ENCODE measurements at regions not wholly inside any gene's neighbourhood (a gene's known extent, or its start where the extent isn't known, plus 50 kb on each side); places are given as distances from the start of the nearest gene placed in this dataset.

DNA sequence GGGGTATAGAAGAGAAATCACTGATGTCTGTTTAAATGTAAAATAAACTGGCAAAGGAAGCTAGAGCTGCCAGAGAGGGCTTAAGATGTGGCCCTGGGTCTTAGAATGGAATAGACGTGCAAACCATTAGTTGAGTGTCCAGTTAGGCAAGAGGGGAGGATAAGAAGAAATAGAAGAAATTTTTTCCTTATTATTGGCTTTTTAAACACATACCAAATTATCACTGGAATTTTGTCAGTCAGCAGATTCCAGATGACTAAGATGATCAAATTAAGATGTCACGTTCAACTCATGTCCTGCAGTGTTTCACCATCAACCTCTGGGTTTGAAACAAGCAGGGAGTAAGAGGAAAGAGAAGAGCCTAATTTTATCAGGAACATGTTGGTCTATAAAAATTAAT is 71.6 kb upstream of the C1orf21 start:
- DNase-seq (ENCODE audit: low read depth): no peak

DNA sequence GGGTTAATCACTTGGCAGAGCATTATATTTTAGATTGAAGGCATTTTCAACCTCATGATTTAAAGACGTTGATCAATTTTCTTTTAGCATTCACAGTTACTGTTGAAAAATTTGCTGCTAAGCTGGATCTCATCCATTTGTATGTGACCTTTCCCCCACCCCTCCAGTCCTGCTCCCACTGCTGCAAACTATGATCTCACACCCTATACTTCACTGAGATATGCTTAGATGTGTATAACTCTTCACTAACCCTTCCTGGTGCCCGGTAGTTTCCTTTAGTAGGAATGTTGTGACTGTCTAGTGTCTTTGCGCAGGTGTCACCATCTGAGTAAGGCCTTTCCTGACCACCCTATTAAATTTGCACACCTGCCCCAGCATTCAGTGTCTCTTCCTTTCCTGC is 67.0 kb upstream of the C1orf21 start:
- DNase-seq (ENCODE audit: low read depth): no peak

DNA sequence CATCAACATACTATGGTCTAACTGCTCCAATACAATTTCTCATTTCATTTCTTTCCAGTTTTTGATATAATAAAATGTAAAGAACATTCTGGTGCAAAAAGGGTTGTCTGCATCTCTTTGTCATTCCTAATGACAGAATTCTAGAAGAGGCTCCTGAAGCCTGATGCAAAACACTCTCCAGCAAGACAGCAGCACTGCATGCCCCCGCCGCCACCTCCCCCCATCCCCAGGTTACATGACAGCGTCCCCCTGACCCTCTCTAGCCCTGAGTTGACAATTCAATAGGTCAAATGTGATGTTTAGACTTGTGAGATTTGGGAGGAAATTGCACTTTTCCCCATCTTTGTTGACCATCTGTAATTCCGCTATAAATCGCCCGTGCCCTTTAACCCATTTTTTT is 64.6 kb upstream of the C1orf21 start:
- no peak for DNase-seq (ENCODE audit: low read depth)

DNA sequence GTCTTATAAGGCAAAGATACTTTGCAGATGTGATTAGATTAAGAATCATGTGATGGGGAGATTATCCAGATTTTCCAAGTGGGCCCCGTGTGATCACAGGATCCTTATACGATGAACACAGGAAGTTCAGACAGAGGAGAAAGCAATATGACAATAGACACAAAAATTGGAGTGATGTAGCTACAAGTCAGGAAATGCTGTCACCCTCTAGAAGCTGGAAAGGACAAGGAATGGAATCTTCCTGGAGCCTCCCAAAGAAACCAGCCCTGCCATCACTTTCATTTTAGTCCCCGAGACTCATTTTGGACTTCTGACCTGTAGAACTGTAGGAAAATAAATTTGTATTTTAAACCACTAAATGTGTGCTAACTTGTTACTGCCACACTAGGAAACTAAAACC is 61.9 kb upstream of the C1orf21 start:
- no peak for DNase-seq (ENCODE audit: low read depth)

DNA sequence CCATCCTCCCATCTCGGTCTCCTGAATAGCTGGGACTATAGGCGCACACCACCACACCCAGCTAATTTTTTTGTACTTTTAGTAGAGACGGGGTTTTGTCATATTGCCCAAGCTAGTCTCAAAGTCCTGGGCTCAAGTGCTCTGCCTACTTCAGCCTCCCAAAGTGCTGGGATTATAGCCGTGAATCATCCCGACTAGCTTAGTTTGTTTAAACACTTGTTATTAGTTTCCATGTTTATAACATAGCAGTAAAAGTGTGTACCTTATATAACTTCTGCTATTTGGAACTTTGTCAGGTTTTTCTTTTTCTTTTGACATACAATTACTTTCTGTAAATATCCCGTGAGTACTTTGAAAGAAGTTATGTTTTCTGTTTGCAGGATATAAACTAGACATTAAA is 60.6 kb upstream of the C1orf21 start:
- no peak for DNase-seq (ENCODE audit: low read depth)

DNA sequence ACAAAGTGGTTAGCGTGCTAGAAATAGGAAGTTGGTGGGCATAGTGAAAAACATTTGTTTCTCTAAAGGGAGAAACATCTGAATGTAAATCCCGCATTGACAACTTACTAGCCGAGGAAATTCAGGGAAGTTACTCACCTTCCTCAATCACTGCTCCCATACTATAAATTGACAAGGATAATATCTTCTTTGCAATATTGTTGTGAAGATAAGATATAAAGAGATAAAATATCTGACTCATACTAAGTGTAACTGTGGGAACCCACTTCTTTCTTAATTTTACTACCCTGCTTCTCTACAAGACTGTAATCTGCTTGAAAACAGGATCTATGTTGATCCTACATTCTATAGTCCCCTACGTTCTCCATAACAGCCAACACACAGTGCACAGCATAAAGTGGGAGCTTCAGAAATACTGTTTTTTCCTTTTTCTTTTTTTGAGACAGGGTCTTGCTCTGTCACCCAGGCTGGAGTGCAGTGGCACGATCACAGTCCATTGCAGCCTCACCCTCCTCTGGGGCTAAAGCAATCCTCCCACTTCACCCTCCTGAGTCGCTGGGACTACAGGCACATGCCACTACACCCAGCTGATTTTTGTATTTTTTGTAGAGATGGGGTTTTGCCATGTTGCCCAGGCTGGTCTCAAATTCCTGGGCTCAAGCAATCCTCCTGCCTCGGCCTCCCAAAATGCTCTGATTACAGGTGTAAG is 57.4 kb upstream of the C1orf21 start:
- no peak for DNase-seq (ENCODE audit: low read depth)

DNA sequence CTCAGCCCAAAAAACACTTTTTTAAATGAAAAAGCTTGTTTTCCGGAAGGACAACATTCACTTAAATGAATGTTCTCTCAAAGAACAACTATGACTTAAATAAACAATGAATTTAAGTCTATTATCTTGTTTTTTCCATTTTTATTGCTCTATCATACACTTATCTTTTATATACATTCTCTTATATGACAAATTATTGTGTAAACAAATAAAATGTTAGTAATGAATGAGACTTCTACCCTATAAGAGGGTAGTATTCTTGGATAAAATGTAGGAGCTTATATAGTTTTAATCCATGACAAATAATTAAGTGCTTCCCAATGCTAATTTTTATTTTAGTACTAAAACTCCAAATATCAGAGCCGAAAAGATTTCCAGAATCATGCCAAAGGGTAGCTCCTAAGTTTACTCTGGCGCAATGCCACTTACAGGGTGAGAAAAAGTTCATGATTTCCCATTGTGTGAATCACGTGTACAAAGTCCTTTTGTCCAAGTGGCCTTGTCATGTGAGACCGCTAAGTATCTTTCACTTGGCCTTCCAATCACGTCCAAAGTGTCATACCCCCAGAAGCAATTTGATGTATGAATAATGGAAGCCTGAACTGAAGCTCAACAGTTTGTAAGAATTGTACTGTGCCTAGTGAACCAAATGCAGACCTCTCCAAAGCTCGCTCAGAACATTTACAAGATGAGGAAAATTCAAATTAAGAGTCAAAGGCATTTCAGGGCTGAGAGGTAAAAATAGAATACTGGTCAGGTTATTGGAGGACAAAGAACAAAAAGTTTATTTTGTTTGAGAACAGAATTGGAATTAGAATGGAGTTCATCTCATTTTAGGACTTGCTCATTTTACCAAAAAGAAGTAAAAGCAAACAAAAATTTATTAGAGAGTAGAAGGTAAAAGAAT is 56.6 kb upstream of the C1orf21 start:
- DNase-seq (ENCODE audit: low read depth): peak; percentile 23

DNA sequence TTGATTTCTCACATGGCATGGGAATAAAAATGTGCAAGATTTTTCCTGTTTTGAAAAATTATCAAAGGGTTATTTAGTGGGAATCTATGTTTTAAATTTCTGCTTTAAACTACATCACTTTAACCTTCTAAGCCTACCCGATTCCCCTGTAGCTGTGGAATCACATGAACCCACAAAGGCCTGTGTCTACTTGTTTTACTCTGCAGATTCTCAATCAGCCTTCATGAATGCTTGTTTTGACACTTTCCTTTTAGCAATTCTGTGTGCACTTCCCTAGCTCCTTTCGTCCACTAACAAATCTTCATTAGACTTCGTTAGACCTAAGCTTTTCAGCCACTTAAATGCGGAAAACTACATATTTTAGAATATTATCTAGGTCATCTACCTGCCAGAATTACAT is 56.0 kb upstream of the C1orf21 start:
- no peak for DNase-seq (ENCODE audit: low read depth)

Data from Daoy (cell line).